Amniotic stem cell (primary cell): ENCODE measurements at regions not wholly inside any gene's neighbourhood (a gene's known extent, or its start where the extent isn't known, plus 50 kb on each side); places are given as distances from the start of the nearest gene placed in this dataset.

Experiments
- DNase-seq: peaks from one replicate; lab custom pipeline; 2025; lab: John Stamatoyannopoulos, UW

GRCh38 chr6:44062771-44063560 is 64.3 kb downstream of the MRPL14 start:
- no peak for DNase-seq

- DNase-seq, result no peak
Measured at GRCh38 chr6:44062105-44062770, 65.0 kb downstream of the MRPL14 start.

GRCh38 chr6:44061375-44062104 is 65.7 kb downstream of the MRPL14 start:
- DNase-seq, result no peak

GRCh38 chr6:44060612-44061374 is 66.5 kb downstream of the MRPL14 start:
- no peak for DNase-seq

GRCh38 chr6:44059359-44060346 is 67.6 kb downstream of the MRPL14 start:
- no peak for DNase-seq

GRCh38 chr6:44058617-44059358 is 68.5 kb downstream of the MRPL14 start:
- DNase-seq, result no peak

GRCh38 chr6:44057931-44058616 is 69.2 kb downstream of the MRPL14 start:
- DNase-seq, result no peak

GRCh38 chr6:44057238-44057930 is 69.9 kb downstream of the MRPL14 start:
- no peak for DNase-seq

- DNase-seq, result no peak
Measured at GRCh38 chr6:44056392-44057237, 70.6 kb downstream of the MRPL14 start.

GRCh38 chr6:44054721-44055559 is 72.3 kb downstream of the MRPL14 start:
- DNase-seq, result no peak

- no peak for DNase-seq
Measured at GRCh38 chr6:44053760-44054556, 73.3 kb downstream of the MRPL14 start.

- no peak for DNase-seq
Measured at GRCh38 chr6:44053106-44053756, 74.0 kb downstream of the MRPL14 start.

GRCh38 chr6:44052419-44053023 is 74.7 kb downstream of the MRPL14 start:
- DNase-seq, result no peak

GRCh38 chr6:44051515-44051914 is 75.7 kb downstream of the MRPL14 start:
- DNase-seq, result no peak

- no peak for DNase-seq
Measured at GRCh38 chr6:44050872-44051505, 76.3 kb downstream of the MRPL14 start.
